ENCODE measurements at regions not wholly inside any gene's neighbourhood (a gene's known extent, or its start where the extent isn't known, plus 50 kb on each side); places are given as distances from the start of the nearest gene placed in this dataset.

- no peak overlapping the region for H3K27ac Mint-ChIP-seq
- ChIA-PET CTCF (no interaction called here), POLR2A (no interaction called here)
- H3K36me3 Mint-ChIP-seq (ENCODE audit: low read depth) = no peaks in the 10 kb centered on the region
- no peak overlapping the region for H3K4me3 Mint-ChIP-seq
- no peaks in the 10 kb centered on the region for H3K9me3 Mint-ChIP-seq
- no peaks in the 10 kb centered on the region for H3K27me3 Mint-ChIP-seq
- no peaks in the 10 kb centered on the region for H3K4me1 Mint-ChIP-seq
- DNase-seq = no peak
Observed at GRCh38 chr4:124428648-124429047, 283.9 kb downstream of the ANKRD50 start.

- Mint-ChIP-seq H3K4me1 (no peaks in the 10 kb centered on the region), H3K36me3 (ENCODE audit: low read depth) (no peaks in the 10 kb centered on the region), H3K27me3 (no peaks in the 10 kb centered on the region), H3K27ac (no peak overlapping the region), H3K9me3 (no peaks in the 10 kb centered on the region), H3K4me3 (no peak overlapping the region)
- ChIA-PET CTCF (no interaction called here), POLR2A (no interaction called here)
- no peak for DNase-seq
Observed at GRCh38 chr4:124429746-124430250, 282.7 kb downstream of the ANKRD50 start.

- DNase-seq = no peak
- no peak overlapping the region for H3K4me3 Mint-ChIP-seq
- H3K27me3 Mint-ChIP-seq = no peaks in the 10 kb centered on the region
- ChIA-PET CTCF (no interaction called here), POLR2A (no interaction called here)
- H3K36me3 Mint-ChIP-seq (ENCODE audit: low read depth) = no peaks in the 10 kb centered on the region
- H3K27ac Mint-ChIP-seq = no peak overlapping the region
- no peaks in the 10 kb centered on the region for H3K9me3 Mint-ChIP-seq
- no peaks in the 10 kb centered on the region for H3K4me1 Mint-ChIP-seq
Observed at GRCh38 chr4:124431653-124432192, 280.8 kb downstream of the ANKRD50 start.

GRCh38 chr4:124432500-124432899 lies 280.0 kb downstream of the ANKRD50 start:
- ChIA-PET CTCF (no interaction called here), POLR2A (no interaction called here)
- no peak overlapping the region for H3K27ac Mint-ChIP-seq

GRCh38 chr4:124433044-124433443 lies 279.5 kb downstream of the ANKRD50 start:
- Mint-ChIP-seq H3K4me3 (no peak overlapping the region), H3K4me1 (no peaks in the 10 kb centered on the region), H3K27me3 (no peaks in the 10 kb centered on the region), H3K27ac (no peak overlapping the region), H3K36me3 (ENCODE audit: low read depth) (no peaks in the 10 kb centered on the region), H3K9me3 (no peaks in the 10 kb centered on the region)
- ChIA-PET POLR2A (no interaction called here), CTCF (no interaction called here)
- no peak for DNase-seq

More at GRCh38 chr4:124432500-124432899, 280.0 kb downstream of the ANKRD50 start:
- Mint-ChIP-seq H3K4me1 (no peaks in the 10 kb centered on the region), H3K36me3 (ENCODE audit: low read depth) (no peaks in the 10 kb centered on the region), H3K27me3 (no peaks in the 10 kb centered on the region), H3K9me3 (no peaks in the 10 kb centered on the region), H3K4me3 (no peak overlapping the region)
- no peak for DNase-seq

- Mint-ChIP-seq H3K36me3 (ENCODE audit: low read depth) (no peaks in the 10 kb centered on the region), H3K27ac (no peak overlapping the region), H3K4me1 (no peaks in the 10 kb centered on the region), H3K9me3 (no peaks in the 10 kb centered on the region), H3K27me3 (no peaks in the 10 kb centered on the region), H3K4me3 (no peak overlapping the region)
- no peak for DNase-seq
- CTCF ChIA-PET = no interaction called here
- POLR2A ChIA-PET = no interaction called here
Observed at GRCh38 chr4:124433500-124433899, 279.0 kb downstream of the ANKRD50 start.

- Mint-ChIP-seq H3K9me3 (no peaks in the 10 kb centered on the region), H3K27me3 (no peaks in the 10 kb centered on the region), H3K27ac (no peak overlapping the region), H3K36me3 (ENCODE audit: low read depth) (no peaks in the 10 kb centered on the region), H3K4me3 (no peak overlapping the region), H3K4me1 (no peaks in the 10 kb centered on the region)
- ChIA-PET POLR2A (no interaction called here), CTCF (no interaction called here)
- DNase-seq = no peak
Observed at GRCh38 chr4:124435274-124435950, 277.1 kb downstream of the ANKRD50 start.

- H3K27me3 Mint-ChIP-seq = no peaks in the 10 kb centered on the region
- H3K4me3 Mint-ChIP-seq = no peak overlapping the region
- no peaks in the 10 kb centered on the region for H3K9me3 Mint-ChIP-seq
- no peaks in the 10 kb centered on the region for H3K4me1 Mint-ChIP-seq
- CTCF ChIA-PET = no interaction called here
- POLR2A ChIA-PET = no interaction called here
- no peak for DNase-seq
- H3K27ac Mint-ChIP-seq = no peak overlapping the region
- H3K36me3 Mint-ChIP-seq (ENCODE audit: low read depth) = no peaks in the 10 kb centered on the region
Observed at GRCh38 chr4:124437853-124438495, 274.6 kb downstream of the ANKRD50 start.

- POLR2A ChIA-PET = no interaction called here
- CTCF ChIA-PET = no interaction called here
- no peaks in the 10 kb centered on the region for H3K36me3 Mint-ChIP-seq (ENCODE audit: low read depth)
Observed at GRCh38 chr4:124445071-124445470, 267.5 kb downstream of the ANKRD50 start.

GRCh38 chr4:124449881-124450280 lies 262.7 kb downstream of the ANKRD50 start:
- DNase-seq = no peak
- H3K27me3 Mint-ChIP-seq = no peaks in the 10 kb centered on the region
- ChIA-PET CTCF (no interaction called here), POLR2A (no interaction called here)
- no peaks in the 10 kb centered on the region for H3K4me1 Mint-ChIP-seq
- no peak overlapping the region for H3K4me3 Mint-ChIP-seq
- peaks cover 8% of the 10 kb centered on the region for H3K9me3 Mint-ChIP-seq
- H3K27ac Mint-ChIP-seq = no peak overlapping the region
- H3K36me3 Mint-ChIP-seq (ENCODE audit: low read depth) = no peaks in the 10 kb centered on the region

More at GRCh38 chr4:124445071-124445470, 267.5 kb downstream of the ANKRD50 start:
- no peak overlapping the region for H3K27ac Mint-ChIP-seq
- DNase-seq = no peak
- no peak overlapping the region for H3K4me3 Mint-ChIP-seq
- peaks cover 8% of the 10 kb centered on the region for H3K9me3 Mint-ChIP-seq
- H3K27me3 Mint-ChIP-seq = no peaks in the 10 kb centered on the region
- no peaks in the 10 kb centered on the region for H3K4me1 Mint-ChIP-seq

GRCh38 chr4:124450851-124451250 lies 261.7 kb downstream of the ANKRD50 start:
- CTCF ChIA-PET = no interaction called here
- Mint-ChIP-seq H3K27ac (no peak overlapping the region), H3K36me3 (ENCODE audit: low read depth) (no peaks in the 10 kb centered on the region), H3K27me3 (no peaks in the 10 kb centered on the region), H3K9me3 (peaks cover 8% of the 10 kb centered on the region), H3K4me3 (no peak overlapping the region), H3K4me1 (no peaks in the 10 kb centered on the region)
- DNase-seq = no peak
- POLR2A ChIA-PET = no interaction called here

- Mint-ChIP-seq H3K27me3 (no peaks in the 10 kb centered on the region), H3K27ac (no peak overlapping the region), H3K36me3 (ENCODE audit: low read depth) (no peaks in the 10 kb centered on the region), H3K4me3 (no peak overlapping the region), H3K4me1 (no peaks in the 10 kb centered on the region), H3K9me3 (no peaks in the 10 kb centered on the region)
- ChIA-PET POLR2A (no interaction called here), CTCF (no interaction called here)
- DNase-seq = no peak
Observed at GRCh38 chr4:124454772-124455270, 257.7 kb downstream of the ANKRD50 start.

GRCh38 chr4:124455671-124456070 lies 256.9 kb downstream of the ANKRD50 start:
- H3K36me3 Mint-ChIP-seq (ENCODE audit: low read depth) = no peaks in the 10 kb centered on the region
- CTCF ChIA-PET = no interaction called here
- POLR2A ChIA-PET = no interaction called here

More at GRCh38 chr4:124455671-124456070, 256.9 kb downstream of the ANKRD50 start:
- H3K27me3 Mint-ChIP-seq = no peaks in the 10 kb centered on the region
- no peaks in the 10 kb centered on the region for H3K4me1 Mint-ChIP-seq
- peaks cover 1% of the 10 kb centered on the region for H3K9me3 Mint-ChIP-seq
- no peak overlapping the region for H3K27ac Mint-ChIP-seq
- no peak overlapping the region for H3K4me3 Mint-ChIP-seq
- DNase-seq = no peak
